ENCODE measurements at regions not wholly inside any gene's neighbourhood (a gene's known extent, or its start where the extent isn't known, plus 50 kb on each side); places are given as distances from the start of the nearest gene placed in this dataset.

DNA sequence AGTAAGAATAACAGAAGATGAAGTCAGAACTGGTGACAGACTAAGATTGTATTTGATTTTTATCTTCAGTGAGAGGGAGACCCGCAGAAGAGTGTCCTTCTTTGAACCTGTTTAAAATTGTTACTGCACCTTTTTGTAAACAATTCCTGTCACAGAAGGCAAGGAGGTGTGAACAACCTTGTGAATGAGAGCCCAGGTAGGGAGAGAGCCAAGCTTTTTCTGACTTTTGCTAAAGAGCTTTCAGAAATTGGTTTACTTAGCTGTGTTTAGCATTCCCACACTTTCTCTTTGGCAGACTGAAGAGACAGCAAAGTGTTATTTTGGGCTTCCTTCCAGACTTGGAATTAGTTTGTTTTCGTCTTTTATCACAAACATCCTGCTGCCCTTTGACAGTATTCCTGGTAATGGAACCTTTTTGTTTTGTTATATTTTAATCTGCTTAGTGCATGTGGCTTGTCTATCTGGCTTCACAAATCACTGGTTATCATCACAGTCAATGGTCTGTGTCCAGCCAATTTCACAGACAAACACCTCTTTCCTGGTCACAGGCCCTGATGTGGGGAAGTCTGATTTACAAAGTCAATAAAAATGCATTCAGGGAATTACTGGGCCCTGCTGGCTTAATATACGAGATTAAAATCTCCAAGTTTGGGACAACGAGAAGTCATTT, 85.7 kb upstream of the HS3ST2 start:
- Mint-ChIP-seq H3K4me3 (no peak overlapping the region), H3K27me3 (ENCODE audit: insufficient read depth) (peaks cover 8% of the 10 kb centered on the region)
- TF ChIP-seq, protein P1, sequence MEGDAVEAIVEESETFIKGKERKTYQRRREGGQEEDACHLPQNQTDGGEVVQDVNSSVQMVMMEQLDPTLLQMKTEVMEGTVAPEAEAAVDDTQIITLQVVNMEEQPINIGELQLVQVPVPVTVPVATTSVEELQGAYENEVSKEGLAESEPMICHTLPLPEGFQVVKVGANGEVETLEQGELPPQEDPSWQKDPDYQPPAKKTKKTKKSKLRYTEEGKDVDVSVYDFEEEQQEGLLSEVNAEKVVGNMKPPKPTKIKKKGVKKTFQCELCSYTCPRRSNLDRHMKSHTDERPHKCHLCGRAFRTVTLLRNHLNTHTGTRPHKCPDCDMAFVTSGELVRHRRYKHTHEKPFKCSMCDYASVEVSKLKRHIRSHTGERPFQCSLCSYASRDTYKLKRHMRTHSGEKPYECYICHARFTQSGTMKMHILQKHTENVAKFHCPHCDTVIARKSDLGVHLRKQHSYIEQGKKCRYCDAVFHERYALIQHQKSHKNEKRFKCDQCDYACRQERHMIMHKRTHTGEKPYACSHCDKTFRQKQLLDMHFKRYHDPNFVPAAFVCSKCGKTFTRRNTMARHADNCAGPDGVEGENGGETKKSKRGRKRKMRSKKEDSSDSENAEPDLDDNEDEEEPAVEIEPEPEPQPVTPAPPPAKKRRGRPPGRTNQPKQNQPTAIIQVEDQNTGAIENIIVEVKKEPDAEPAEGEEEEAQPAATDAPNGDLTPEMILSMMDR (IDR thresholded peaks at IDR 0.05), result no peak

DNA sequence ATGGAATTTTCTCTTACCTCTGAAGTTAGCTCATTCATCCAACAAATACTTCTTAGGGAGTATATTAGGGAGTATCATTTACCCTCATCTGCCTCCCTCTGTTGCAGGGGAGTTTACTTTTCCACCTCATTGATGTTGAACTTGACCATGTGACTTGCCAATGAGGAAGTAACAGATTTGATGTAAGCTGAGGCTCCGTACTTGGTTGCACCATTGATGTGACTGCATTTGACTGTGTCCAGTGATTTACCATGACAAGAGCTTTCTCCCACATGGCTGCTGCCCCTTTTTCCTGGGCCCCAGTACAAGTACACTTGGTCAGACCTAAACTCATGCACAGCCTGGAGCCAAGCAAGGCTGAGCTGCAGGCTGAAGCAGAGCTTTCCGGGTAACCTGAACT, 81.6 kb upstream of the HS3ST2 start:
- no peak overlapping the region for H3K27ac Mint-ChIP-seq
- H3K36me3 Mint-ChIP-seq (ENCODE audit: low read depth), result no peaks in the 10 kb centered on the region

More for the DNA sequence above, 85.7 kb upstream of the HS3ST2 start:
- H3K4me1 Mint-ChIP-seq (ENCODE audit: low read depth), result no peaks in the 10 kb centered on the region
- no peaks in the 10 kb centered on the region for H3K9me3 Mint-ChIP-seq
- no peak overlapping the region for H3K27ac Mint-ChIP-seq
- no peak for DNase-seq
- H3K36me3 Mint-ChIP-seq (ENCODE audit: low read depth), result no peaks in the 10 kb centered on the region

DNA sequence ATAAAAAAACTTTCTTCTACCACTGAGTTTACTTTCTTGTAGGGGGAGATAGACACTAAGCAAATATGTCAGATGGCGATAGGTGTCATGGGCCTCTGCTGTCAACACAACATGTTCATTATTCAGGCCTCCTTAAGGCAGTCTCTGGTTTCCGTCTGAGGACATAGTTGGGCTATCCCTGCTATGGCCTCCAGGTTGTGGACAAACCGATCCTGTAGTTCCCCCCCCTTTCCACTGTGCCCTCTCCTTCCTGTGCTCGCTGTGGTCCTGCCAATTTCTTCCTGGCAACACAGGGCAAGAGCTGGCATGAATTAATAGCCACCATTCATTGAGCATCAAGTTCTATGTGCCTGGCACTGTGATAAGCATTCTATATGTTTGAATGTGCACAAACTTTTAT, 81.0 kb upstream of the HS3ST2 start:
- Mint-ChIP-seq H3K27ac (no peak overlapping the region), H3K27me3 (ENCODE audit: insufficient read depth) (peaks cover 22% of the 10 kb centered on the region), H3K4me1 (ENCODE audit: low read depth) (no peaks in the 10 kb centered on the region)

More for the DNA sequence above, 81.6 kb upstream of the HS3ST2 start:
- no peak for DNase-seq
- Mint-ChIP-seq H3K9me3 (no peaks in the 10 kb centered on the region), H3K4me3 (no peak overlapping the region), H3K4me1 (ENCODE audit: low read depth) (no peaks in the 10 kb centered on the region), H3K27me3 (ENCODE audit: insufficient read depth) (peaks cover 25% of the 10 kb centered on the region)
- TF ChIP-seq, protein P1 (IDR thresholded peaks at IDR 0.05), result no peak

DNA sequence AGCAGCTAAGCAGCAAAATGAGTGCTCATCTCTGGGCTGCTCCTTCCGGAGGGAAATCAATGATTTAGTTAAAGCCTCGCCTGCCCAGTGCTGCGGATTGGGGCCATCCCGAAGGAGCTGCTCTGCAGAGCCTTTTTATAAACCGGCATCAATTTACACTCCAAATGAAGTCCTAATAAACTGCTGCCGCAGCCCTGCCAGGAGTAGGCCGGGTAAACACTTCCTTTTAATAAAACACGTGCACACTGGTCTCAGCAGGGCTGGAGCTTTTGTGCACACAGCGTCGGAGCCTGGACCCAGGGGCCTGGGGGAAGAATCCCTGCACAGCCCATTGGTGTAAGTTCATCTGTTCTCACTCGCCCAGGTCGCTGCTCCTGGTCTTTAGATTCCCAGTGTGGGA, 79.6 kb upstream of the HS3ST2 start:
- TF ChIP-seq, protein P1 (IDR thresholded peaks at IDR 0.05), result no peak
- Mint-ChIP-seq H3K4me1 (ENCODE audit: low read depth) (no peaks in the 10 kb centered on the region), H3K36me3 (ENCODE audit: low read depth) (no peaks in the 10 kb centered on the region), H3K27me3 (ENCODE audit: insufficient read depth) (peaks cover 20% of the 10 kb centered on the region), H3K4me3 (no peak overlapping the region), H3K9me3 (no peaks in the 10 kb centered on the region), H3K27ac (no peak overlapping the region)
- no peak for DNase-seq

More for the DNA sequence above, 81.0 kb upstream of the HS3ST2 start:
- H3K4me3 Mint-ChIP-seq, result no peak overlapping the region
- H3K36me3 Mint-ChIP-seq (ENCODE audit: low read depth), result no peaks in the 10 kb centered on the region
- H3K9me3 Mint-ChIP-seq, result no peaks in the 10 kb centered on the region
- no peak for DNase-seq
- TF ChIP-seq, protein P1 (IDR thresholded peaks at IDR 0.05), result no peak

DNA sequence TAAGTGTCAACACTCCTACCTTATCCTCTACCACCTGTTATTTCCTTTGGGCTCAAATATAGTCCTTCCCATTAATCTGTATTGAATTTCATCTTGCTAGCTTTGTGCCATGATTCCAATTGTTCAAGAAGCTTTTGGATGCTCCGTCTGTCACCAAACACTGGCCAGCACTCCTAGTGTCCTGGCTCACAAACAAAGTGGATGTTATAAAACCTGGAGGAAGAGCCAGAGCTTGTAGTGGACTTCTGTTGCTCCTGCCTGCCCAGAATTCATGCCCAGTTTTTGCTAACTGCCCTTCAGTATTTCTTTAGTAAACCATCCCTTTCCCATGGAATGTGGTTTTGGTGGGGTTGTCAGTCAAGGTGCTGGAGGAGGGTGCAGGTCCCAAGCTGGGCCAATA, 77.2 kb upstream of the HS3ST2 start:
- Mint-ChIP-seq H3K27me3 (ENCODE audit: insufficient read depth) (peaks cover 17% of the 10 kb centered on the region), H3K27ac (no peak overlapping the region), H3K9me3 (no peaks in the 10 kb centered on the region), H3K4me3 (no peak overlapping the region), H3K4me1 (ENCODE audit: low read depth) (no peaks in the 10 kb centered on the region), H3K36me3 (ENCODE audit: low read depth) (no peaks in the 10 kb centered on the region)
- TF ChIP-seq, protein P1 (IDR thresholded peaks at IDR 0.05), result no peak
- no peak for DNase-seq

Data from HFFc6 (cell line).